PFSK-1 (cell line): ENCODE measurements at regions not wholly inside any gene's neighbourhood (a gene's known extent, or its start where the extent isn't known, plus 50 kb on each side); places are given as distances from the start of the nearest gene placed in this dataset.

Experiments
- FOXP2 ChIP-seq: optimal IDR thresholded peaks from 2 replicates; pipeline ENCODE3; 2011; ENCODE audit warnings: borderline replicate concordance, control low read depth, inconsistent platforms; ENCODE audit not compliant: insufficient read depth; ENCODE audit errors: extremely low read length, extremely low read depth
- POLR2AphosphoS5 ChIP-seq: IDR thresholded peaks from 2 replicates; pipeline ENCODE4 v1.6.1; 2012; ENCODE audit warnings: low read depth, mild to moderate bottlenecking, control low read depth, low read length, moderate library complexity
- SIN3A ChIP-seq: IDR thresholded peaks from 2 replicates; pipeline ENCODE4 v1.6.1; 2012; ENCODE audit warnings: mild to moderate bottlenecking, low read length, moderate library complexity, borderline replicate concordance; ENCODE audit not compliant: insufficient read depth
- TAF1 ChIP-seq: IDR thresholded peaks from 2 replicates; pipeline ENCODE4 v1.6.1; 2012; ENCODE audit warnings: low read length, control low read depth, borderline replicate concordance; ENCODE audit not compliant: insufficient read depth
- TF ChIP-seq, protein P1 (sequence below), 2 experiments: IDR thresholded peaks; 2 replicates each; pipeline versions ENCODE4 v1.6.1 to v1.8.0; 2011 to 2012; ENCODE audit warnings: low read depth in 2 of 2, low read length in 2 of 2, control low read depth in 1 of 2, inconsistent platforms in 1 of 2, mild to moderate bottlenecking in 1 of 2, moderate library complexity in 1 of 2; ENCODE audit not compliant: insufficient read depth in 1 of 2

DNA sequence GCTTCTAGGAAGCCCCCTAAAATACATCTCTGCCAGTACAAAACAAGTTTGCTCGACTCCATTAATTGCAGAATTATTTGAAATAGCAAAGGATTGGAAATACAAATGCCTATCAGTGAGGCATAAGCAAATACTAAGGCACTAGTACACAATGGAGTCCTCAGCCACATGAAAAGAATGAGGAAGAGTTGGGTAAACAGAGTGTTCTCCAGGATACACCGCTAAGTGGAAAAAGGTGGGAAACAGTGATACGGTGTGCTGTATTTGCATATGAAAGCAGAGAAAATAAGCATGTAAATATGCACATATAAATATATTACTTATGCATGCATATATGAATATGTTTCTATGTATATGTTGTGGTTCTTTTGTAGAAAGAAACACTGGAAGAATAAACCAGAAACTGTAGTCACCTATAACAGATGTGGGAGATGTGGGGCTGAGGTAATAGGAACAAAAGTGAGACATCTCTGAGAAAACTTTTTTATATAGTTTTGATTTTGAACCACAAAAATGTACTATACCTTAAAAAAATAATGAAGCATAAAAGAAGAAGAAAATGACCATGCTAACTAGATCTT lies 143.4 kb upstream of the MYLIP start:
- no peak for TF ChIP-seq POLR2AphosphoS5
- TF ChIP-seq TAF1, result no peak
- TF ChIP-seq, protein P1, sequence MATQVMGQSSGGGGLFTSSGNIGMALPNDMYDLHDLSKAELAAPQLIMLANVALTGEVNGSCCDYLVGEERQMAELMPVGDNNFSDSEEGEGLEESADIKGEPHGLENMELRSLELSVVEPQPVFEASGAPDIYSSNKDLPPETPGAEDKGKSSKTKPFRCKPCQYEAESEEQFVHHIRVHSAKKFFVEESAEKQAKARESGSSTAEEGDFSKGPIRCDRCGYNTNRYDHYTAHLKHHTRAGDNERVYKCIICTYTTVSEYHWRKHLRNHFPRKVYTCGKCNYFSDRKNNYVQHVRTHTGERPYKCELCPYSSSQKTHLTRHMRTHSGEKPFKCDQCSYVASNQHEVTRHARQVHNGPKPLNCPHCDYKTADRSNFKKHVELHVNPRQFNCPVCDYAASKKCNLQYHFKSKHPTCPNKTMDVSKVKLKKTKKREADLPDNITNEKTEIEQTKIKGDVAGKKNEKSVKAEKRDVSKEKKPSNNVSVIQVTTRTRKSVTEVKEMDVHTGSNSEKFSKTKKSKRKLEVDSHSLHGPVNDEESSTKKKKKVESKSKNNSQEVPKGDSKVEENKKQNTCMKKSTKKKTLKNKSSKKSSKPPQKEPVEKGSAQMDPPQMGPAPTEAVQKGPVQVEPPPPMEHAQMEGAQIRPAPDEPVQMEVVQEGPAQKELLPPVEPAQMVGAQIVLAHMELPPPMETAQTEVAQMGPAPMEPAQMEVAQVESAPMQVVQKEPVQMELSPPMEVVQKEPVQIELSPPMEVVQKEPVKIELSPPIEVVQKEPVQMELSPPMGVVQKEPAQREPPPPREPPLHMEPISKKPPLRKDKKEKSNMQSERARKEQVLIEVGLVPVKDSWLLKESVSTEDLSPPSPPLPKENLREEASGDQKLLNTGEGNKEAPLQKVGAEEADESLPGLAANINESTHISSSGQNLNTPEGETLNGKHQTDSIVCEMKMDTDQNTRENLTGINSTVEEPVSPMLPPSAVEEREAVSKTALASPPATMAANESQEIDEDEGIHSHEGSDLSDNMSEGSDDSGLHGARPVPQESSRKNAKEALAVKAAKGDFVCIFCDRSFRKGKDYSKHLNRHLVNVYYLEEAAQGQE (IDR thresholded peaks at IDR 0.05; ENCODE audit: insufficient read depth in 1 of 2, low read depth in 2 of 2, low read length in 2 of 2), result no peak
- TF ChIP-seq SIN3A, result no peak
- TF ChIP-seq FOXP2, result no peak
